ENCODE measurements at regions not wholly inside any gene's neighbourhood (a gene's known extent, or its start where the extent isn't known, plus 50 kb on each side); places are given as distances from the start of the nearest gene placed in this dataset.

GRCh38 chr18:78821396-78821795 is 158.2 kb upstream of the SALL3 start:
- WGBS, 5 donors = 57 to 71% (median 62%) methylated on average over 4 to 9 of the region's 9 CpGs
- TF ChIP-seq, protein P1, sequence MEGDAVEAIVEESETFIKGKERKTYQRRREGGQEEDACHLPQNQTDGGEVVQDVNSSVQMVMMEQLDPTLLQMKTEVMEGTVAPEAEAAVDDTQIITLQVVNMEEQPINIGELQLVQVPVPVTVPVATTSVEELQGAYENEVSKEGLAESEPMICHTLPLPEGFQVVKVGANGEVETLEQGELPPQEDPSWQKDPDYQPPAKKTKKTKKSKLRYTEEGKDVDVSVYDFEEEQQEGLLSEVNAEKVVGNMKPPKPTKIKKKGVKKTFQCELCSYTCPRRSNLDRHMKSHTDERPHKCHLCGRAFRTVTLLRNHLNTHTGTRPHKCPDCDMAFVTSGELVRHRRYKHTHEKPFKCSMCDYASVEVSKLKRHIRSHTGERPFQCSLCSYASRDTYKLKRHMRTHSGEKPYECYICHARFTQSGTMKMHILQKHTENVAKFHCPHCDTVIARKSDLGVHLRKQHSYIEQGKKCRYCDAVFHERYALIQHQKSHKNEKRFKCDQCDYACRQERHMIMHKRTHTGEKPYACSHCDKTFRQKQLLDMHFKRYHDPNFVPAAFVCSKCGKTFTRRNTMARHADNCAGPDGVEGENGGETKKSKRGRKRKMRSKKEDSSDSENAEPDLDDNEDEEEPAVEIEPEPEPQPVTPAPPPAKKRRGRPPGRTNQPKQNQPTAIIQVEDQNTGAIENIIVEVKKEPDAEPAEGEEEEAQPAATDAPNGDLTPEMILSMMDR (IDR thresholded peaks at IDR 0.05) = no peak
- TF ChIP-seq POLR2AphosphoS5 (IDR thresholded peaks at IDR 0.05) (no peak), POLR2A (IDR thresholded peaks at IDR 0.05) (no peak), EP300 (IDR thresholded peaks at IDR 0.05) (no peak)
- DNase-seq = no peak
- H3K4me1 ChIP-seq = no peaks in the 10 kb centered on the region
- peaks cover 0 to 68% (median 4%) of the 10 kb centered on the region in 3 donors for H3K27me3 ChIP-seq
- no peaks in the 10 kb centered on the region for H3K36me3 ChIP-seq
- no peaks in the 10 kb centered on the region for H3K9me3 ChIP-seq
- H3K4me3 ChIP-seq = no peak overlapping the region
- intact Hi-C loops (cut with DNase I; ENCODE audit: low total_unique reads) = no loop called here
- H3K27ac ChIP-seq = no peak overlapping the region

GRCh38 chr18:78822171-78822948 is 157.3 kb upstream of the SALL3 start:
- no peak for DNase-seq
- Histone ChIP-seq H3K4me3 (no peak overlapping the region), H3K9me3 (no peaks in the 10 kb centered on the region), H3K4me1 (no peaks in the 10 kb centered on the region), H3K27ac (no peak overlapping the region), H3K36me3 (no peaks in the 10 kb centered on the region), H3K27me3 (peaks cover 0 to 66% (median 4%) of the 10 kb centered on the region in 3 donors)
- TF ChIP-seq POLR2AphosphoS5 (IDR thresholded peaks at IDR 0.05) = no peak
- TF ChIP-seq, protein P1 (IDR thresholded peaks at IDR 0.05) = no peak
- no peak for TF ChIP-seq POLR2A (IDR thresholded peaks at IDR 0.05)
- TF ChIP-seq EP300 (IDR thresholded peaks at IDR 0.05) = no peak
- intact Hi-C loops (cut with DNase I; ENCODE audit: low total_unique reads) = no loop called here
- 74 to 86% (median 81%) methylated on average over 27 of the region's 27 CpGs for WGBS, 5 donors

GRCh38 chr18:78822949-78823285 is 156.7 kb upstream of the SALL3 start:
- intact Hi-C loops (cut with DNase I; ENCODE audit: low total_unique reads) = no loop called here
- WGBS, 5 donors = 82 to 91% (median 87%) methylated on average over 15 of the region's 15 CpGs
- no peaks in the 10 kb centered on the region for H3K9me3 ChIP-seq
- no peak overlapping the region for H3K4me3 ChIP-seq
- no peak for DNase-seq
- H3K27ac ChIP-seq = no peak overlapping the region
- no peaks in the 10 kb centered on the region for H3K36me3 ChIP-seq
- H3K27me3 ChIP-seq = peaks cover 0 to 65% (median 4%) of the 10 kb centered on the region in 3 donors
- H3K4me1 ChIP-seq = no peaks in the 10 kb centered on the region
- TF ChIP-seq POLR2AphosphoS5 (IDR thresholded peaks at IDR 0.05) (no peak), EP300 (IDR thresholded peaks at IDR 0.05) (no peak), POLR2A (IDR thresholded peaks at IDR 0.05) (no peak)
- TF ChIP-seq, protein P1 (IDR thresholded peaks at IDR 0.05) = no peak

DNA sequence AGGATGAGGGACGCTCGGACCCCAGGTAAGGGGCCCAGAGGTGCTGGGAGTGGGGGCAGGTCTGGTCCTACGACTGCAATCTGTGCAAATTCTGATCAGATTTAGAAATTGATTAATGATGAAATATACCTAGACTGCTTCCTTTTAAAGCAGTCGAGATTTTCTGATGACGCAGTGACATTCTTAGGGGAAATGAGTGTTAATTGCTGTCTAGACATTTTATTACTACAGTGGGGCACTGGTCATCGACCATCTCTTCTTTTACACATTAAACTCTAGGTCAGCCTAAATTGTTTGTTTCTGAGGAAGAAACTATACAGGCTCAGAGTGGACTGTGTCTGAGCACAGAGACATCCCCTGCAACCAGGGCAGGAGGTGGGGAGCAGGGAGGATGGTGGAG is 154.4 kb upstream of the SALL3 start:
- 70 to 76% (median 72%) methylated on average over 6 of the region's 6 CpGs for WGBS, 5 donors
- no peaks in the 10 kb centered on the region for H3K36me3 ChIP-seq
- TF ChIP-seq EP300 (IDR thresholded peaks at IDR 0.05) (no peak), POLR2A (IDR thresholded peaks at IDR 0.05) (no peak), POLR2AphosphoS5 (IDR thresholded peaks at IDR 0.05) (no peak)
- TF ChIP-seq, protein P1 (IDR thresholded peaks at IDR 0.05) = no peak
- no peaks in the 10 kb centered on the region for H3K4me1 ChIP-seq
- intact Hi-C loops (cut with DNase I; ENCODE audit: low total_unique reads) = no loop called here
- H3K27ac ChIP-seq = no peak overlapping the region
- H3K9me3 ChIP-seq = no peaks in the 10 kb centered on the region
- DNase-seq = no peak
- peaks cover 0 to 62% (median 4%) of the 10 kb centered on the region in 3 donors for H3K27me3 ChIP-seq
- no peak overlapping the region for H3K4me3 ChIP-seq
